HG03060 (cell line): ENCODE measurements at regions not wholly inside any gene's neighbourhood (a gene's known extent, or its start where the extent isn't known, plus 50 kb on each side); places are given as distances from the start of the nearest gene placed in this dataset.

ENCODE experiments used
- ATAC-seq: cut with Tn5 transposase; IDR thresholded peaks from one replicate; pipeline ENCODE4 v1.9.1; 2021; ENCODE audit warnings: low read depth, moderate number of reproducible peaks; ENCODE audit not compliant: unreplicated experiment

DNA sequence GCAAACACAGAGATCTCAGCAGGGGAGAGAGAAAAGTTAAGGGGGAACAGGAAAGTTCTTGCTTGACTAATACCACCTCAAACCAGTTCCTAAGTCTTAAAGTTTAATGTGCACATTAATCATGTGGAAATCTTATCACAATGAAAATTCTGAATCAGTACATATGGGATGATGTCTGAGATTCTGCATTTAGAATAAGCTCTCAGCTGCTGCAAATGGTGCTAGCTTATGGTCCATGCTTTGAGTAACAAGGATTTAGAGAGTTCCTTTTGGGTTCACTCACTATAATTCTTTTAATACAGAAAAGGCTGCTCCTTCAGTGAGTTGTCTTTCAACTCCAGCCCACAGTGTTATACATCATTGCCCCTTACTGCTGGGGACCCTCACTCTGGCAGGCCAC lies 99.5 kb upstream of the THRB start:
- no peak for ATAC-seq

DNA sequence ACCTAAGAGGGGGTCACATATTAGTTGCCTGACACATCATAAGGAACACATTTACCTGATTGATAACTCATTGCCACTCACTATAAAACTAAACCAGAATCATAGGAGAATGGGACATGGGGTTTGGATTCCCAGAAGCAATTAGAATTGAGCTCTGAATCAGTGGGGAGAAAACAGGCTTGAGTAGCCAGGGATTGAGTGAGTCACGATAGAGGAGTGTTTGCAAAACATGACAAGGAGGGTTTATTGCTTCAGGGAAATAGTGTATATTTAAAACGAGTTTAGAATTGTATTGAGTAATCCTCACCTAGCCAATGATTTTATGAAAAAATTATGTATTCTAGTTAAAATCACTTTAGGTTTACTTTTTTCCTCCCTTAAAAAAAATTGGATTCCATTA lies 101.1 kb upstream of the THRB start:
- no peak for ATAC-seq

DNA sequence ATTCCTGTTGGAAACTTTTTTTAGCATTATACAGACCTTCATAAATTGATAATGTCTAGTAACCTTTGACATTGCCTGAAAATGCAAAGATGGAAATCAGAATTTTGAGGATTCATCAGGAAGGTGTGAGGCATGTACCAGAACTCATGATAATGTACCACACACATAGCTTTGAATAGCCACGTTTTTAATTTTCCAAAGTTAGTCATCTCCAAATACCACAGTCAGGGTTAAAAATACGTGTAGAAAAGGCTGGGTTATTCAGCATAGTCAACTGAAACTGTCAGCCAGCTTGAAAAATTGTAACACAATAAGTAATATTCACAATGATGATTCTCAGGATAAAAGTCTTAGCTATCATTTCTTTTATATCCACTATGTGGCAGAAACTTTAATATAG lies 102.0 kb upstream of the THRB start:
- ATAC-seq: no peak

DNA sequence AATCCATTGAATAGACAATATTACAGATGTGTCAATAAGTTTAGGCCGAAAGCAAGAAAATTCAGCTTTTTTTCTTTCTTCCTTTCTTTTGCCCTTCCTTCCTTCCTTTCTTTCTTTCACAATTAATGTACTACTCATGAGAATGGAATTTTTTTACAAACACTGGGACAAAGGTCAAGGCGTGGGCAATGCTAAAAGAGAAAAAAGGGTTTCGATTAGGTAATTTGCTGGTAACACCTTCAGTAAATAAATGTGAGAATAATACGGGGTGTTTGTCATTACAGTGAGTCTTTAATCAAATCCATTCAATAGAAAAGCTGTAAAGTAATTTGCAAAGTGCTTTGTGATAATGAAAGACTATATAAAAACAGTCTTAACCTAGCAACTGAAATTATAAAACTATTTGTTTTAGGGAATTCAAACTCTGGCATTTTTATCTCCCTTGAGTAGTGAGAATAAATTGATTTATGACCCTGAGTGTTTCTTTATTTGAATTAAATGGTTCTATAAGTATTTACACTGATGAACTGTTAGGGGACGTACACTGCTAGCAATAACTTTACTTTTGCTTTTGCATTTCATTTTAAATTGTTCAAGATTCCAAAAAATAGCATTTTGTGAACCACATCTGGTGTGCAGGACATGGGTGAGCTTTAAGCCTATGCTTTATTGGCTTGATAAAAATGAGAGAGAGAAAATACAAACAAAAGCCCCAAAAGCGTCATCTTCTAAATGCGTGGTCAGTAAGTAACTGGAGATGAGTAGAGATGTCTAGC lies 104.2 kb upstream of the THRB start:
- ATAC-seq: no peak

DNA sequence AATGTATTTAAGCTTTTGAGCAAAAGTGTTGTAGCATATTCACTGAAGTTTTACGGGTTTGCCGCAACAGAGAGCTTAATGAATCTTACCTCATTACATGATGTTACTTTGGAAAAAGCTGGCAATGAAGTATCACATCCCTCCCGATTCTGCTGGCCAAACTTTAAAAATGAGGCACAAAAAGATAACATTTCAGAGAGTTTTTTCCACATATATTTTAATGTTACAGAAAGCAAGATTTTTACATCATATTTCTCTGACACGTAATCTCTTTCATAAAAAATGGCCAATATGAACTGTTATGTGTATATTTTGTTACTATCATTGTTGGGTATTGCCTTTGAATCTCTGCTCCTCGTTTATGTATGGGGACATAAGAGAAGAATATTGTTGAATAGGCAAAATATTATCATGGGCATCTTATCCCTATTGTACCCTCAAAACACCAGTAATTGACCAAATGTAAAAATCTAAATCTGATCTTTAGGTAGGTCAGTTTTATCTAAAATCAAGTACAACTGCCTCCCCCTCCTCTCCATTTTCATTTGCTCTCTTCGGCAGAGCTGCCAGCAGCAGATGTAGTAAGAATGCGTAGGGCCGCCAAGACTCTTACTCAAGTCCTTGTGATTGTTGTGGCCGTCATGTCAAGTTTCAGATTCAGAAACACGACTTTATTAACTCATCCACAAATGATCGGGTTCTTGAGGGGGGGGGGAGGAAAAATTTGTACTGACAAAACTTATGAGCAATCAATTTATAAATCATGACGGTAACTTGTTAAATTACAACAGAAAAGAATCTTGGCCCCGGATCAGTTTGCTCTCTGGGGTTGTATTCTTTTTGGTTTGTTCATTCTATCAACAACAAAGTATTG lies 106.7 kb upstream of the THRB start:
- ATAC-seq: no peak

DNA sequence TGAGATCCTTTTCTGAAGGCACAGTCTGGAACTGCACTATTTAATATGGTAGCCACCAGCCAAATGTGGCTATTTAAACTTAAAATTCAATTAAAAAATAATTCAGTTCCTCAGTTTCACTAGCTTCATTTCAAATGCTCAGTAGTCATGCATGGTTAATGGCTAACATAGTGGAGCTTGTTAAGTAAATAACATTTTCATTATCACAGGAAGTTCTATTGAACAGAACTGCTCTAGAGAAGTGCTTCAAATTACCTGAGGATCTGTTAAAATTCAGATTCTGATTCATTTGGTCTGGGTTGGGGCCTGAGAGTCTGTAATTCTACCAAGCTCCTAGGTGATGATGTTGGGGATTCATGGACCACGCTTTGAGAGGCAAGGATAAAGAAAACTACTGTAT lies 109.6 kb upstream of the THRB start:
- ATAC-seq: no peak

DNA sequence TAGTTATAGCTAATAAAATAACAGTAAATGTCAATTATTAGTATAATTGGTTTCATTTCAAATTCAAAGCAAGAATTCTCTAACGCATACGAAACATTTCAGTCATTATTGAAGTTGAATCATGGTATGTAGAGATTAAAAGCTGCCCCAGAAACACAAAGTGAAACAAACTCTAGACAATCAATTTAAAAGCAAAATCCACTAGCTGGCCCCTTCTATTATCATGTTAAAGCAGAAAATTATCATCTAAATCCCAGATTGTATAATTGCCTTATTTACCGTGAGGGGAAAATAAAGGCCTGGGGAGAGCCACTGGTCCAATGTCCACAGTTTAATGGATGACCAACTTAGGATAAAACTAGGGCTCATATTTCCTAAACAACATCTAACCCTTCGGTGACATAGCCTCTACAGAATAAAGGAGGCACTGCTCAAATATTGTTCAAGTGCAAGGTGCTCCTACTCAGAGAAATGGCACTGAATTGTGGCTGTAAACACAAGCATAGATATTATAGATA lies 110.9 kb upstream of the THRB start:
- no peak for ATAC-seq

DNA sequence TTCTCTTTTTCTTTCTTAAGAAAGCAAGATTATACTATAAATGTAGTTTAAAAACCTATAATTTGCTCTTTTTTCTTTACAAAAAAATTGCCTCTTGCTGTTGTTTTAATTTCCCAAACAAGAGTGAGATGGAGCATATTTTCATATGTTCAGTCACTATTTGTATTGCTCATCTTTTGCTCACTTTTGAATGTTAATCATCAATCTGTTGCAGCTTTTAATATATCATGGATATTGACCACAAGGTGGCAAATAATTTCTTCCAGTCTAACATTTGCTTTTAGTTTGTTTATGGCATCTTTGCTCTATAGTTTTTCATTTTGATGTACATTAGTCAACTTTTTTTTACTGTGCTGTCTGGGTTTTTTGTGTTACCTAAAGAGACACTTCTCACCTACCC lies 112.6 kb upstream of the THRB start:
- ATAC-seq: no peak

DNA sequence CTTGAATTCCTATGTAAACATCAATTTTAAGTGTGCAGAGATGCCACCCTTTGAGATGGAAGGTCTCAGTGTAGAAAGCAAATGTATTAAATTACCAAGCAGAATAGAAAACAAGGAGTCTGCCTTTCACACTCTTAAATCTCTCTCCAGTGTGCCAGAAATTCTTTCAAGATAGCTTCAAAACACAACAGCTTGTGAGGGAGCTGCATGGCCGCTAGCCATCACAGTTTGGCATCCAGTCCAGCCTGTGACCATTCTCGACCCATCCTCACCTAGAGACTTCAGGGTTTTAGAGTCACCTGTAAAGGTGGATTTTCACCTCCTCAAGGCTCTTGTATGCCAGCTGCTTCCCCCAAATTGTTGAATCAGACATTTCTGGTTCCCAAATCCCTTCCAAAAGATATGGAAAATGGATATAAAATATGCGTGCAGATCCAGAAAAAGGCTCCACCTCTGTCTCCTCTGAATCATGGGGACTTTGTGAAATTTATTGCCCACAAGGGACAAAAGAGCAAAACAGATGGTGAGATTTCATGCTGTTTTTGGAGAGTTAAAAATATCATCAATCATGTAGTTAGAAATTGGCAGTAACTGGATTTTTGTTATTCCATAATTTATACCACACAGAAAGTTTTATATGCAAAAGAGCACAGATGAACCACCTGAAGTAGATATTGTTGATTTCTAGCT lies 114.2 kb upstream of the THRB start:
- ATAC-seq: no peak

DNA sequence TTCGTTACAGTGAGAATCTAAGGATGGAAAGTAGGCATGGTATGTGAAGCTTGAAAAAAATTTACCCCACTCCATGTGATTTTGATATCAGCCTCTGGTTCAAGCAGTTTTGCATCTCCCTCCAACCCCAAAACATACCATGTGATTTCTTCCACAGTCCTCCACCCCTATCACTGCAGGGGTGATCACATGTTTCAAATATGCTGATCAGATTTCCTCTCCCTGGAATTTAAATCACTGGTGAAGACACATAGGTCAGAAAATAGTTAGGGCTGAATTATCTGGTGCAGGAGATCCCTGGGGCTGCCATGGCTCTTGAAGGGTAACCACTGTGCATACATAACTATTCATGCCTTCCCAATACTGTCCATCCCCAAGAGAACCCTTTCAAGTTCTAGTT lies 119.7 kb upstream of the THRB start:
- ATAC-seq: no peak

DNA sequence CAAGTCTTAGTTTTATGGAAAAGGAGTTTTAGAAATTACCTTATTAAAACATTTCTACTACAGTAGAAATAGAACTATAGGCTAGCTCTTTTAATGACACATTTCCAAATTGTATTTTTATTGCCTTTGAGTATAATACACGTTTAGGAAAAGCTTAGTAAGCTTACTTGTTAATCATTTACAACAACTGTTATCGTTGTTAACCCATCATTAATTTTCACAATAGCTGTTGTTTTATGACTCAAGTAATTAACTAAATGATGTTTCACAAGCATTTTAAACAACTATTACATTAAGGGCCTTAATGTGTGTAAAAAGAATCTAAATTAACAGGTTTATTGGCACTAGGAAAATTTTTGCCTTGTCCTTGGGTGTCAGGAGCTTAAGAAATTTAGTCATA lies 120.5 kb upstream of the THRB start:
- ATAC-seq: no peak

DNA sequence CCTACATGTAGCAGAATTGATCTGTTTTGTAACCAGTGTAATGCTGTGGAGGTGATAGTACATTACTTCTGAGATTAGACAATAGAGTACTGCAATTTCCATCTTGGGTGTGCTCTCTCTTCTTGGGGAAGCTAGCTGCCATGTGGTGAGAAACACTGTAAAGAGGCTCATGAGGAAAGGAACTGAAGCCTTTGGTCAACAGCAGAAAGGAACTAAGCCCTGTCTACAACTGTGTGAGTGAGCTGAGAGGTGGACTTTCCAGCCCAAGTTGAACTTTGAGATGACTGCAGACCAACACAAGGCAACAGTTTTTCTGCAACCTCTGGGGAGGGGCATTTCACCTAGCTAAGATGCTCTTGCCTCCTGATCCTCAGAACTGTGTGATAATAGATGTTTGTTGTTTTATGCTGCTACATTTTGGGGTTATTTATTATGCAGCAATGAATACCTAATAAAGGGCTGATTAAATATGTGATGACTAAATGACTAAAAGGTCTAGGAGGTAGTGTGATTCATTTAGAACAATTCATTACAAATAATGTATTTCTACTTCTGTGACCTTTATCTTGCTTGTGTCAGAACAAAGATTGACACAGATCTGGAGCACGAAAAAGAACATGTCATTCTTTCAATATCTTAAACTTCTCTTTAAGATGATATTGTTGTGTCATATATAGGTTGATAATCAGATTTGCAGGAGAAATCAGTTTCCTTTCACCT lies 121.6 kb upstream of the THRB start:
- ATAC-seq: no peak

DNA sequence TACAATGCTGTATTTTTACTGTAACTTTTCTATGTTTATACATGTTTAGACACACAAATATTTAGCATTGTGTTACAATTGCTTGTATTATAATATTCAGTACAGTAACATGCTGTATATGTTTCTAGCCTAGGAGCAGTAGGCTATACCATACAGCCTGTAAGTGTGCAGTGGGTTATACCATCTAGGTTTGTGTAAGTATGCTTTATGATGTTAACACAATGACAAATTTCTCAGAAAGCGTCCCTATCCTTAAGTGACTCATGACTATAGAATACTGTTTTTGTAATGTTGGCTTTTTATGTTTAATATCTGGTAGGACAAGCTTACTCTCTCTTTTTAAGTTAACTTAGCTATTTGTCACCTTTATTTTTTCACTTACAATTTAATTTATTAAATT lies 127.5 kb upstream of the THRB start:
- no peak for ATAC-seq

DNA sequence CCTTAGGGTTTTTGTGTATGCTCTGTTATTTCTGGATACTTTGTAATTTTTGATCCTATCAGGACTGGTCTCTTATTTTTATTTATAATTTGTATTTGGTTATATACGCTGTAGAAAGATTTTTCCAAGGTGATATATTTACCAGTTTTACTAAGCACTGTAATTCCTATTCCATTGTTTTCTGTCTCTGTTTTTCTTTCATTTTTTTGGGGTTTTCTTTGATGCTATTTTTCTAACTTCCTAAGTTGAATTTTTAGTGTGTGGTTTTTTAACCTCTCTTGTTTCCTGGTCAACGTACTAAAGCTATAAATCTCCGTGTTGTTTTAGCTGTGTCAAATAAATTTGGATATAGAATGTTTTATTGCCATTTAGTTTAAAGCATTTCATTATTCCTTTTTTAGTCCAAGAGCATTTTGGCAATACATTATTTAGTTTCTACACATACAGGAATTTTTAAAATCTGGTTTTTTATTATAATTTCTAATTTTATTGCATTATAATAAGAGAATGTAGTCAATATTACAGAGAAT lies 128.1 kb upstream of the THRB start:
- no peak for ATAC-seq

DNA sequence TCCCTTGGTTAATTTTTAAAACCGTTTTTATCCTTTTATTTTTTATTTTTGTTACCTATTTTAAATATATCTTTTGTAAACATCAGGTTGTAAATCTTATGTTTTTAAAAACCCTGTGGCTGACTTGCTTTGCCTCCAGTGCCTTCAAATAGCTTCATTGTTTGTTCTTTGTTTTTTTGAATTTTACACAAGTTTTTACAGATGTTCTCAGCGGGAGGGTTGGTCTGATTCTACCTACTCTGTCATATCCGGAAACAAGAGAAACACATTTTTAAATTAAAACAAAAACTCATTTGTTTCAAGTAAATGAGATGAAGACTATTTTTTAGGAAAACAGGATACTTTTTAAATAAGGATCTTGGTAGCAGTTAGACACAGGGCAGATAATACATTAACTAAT lies 129.0 kb upstream of the THRB start:
- no peak for ATAC-seq

DNA sequence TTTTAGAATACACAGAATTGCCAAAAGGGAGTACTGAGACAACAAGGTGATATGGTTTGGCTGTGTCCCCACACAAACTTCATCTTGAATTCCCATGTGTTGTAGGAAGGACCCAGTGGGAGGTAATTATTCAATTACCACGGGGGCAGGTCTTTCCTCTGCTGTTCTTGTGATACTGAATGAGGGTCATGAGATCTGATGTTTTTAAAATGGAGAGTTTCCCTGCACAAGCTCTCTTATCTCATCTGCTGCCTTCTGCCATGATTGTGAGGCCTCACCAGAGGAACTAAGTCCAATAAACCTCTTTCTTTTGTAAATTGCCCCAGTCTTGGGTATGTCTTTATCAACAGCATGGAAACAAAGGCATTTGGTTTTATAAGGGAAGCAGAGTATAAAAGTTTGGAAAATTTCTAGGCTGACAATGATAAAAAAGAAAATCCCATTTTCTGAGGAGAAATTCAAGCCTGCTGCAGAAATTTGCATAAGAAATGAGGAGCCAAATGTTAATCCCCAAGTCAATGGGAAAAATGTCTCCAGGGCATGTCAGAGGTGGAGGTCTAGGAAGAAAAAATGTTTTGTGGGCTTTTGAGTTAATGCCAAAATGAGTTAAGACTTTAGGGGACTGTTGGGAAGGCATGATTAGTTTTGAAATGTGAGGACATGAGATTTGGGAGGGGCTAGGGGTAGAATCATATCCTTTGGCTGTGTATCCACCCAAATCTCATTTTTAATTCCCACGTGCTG lies 130.5 kb upstream of the THRB start:
- no peak for ATAC-seq

DNA sequence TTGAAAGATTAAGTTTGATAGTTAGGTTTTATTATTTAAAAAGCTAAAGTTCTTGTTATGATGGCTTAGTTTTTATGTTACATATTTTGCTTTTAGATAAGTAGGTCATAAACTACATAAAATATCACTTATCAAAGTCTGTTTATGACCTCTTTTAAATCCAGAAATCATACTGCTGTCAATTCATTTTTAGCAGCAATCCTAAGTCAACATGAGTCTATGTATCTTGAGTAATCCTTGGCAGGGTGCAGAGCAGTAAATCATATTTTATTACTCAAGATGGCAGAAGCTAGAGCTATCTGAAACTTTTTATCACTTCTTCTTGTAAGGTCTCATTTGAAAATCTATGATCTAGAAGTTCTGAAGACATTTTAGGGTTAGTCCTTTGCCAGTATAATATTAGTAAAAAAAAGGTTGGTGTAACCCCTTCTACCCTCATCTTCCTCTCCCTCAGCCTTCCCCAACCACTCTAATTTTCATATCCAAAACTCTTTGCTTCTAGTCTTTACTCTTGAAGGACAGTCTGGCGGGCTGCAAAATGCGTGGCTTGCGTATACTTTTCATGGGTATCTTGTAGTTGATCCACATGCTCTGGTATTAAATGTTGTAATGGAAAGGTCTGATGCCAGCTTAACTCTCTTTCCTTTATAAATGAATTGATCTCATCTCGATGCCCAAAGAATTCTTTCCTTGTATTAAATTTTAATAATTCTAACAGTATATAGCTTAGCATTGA lies 134.0 kb upstream of the THRB start:
- no peak for ATAC-seq

DNA sequence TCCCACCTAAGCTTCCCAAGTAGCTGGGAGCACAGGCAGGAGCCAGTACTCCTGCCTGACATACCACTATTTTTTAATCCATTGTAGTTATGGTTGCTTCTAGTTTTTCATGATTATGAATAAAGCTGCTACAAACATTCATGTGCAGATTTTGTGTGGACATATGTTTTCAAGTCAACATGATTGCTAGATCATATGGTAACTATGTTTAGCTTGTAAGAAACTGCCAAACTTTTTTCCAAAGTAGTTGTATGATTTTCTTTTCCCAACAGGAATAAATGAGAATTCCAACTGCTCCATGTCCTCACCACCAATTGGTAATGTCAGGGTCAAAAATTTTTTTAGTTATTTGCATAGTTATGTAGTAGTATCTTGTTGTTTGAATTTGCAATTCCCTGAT lies 136.8 kb upstream of the THRB start:
- no peak for ATAC-seq

DNA sequence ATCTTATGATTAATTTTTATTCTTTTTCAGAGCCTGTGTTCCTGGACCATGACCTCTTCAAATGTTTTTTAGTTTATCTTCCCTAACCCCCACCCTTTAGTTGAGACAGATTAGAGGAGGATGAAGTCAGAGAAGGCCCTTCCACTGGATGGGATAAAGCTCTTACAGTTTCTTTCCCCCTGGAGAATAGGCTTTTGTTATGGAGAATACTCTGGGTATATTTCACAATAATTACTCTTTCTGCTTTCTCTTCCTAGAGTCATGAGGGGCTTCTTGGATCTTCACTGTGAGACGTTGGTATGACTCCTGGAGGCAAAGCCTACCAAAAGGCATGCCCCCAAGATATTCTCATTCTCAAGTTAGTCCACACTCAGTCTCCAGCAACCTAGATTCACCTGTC lies 144.4 kb upstream of the THRB start:
- no peak for ATAC-seq
